H54 (cell line): ENCODE measurements at regions not wholly inside any gene's neighbourhood (a gene's known extent, or its start where the extent isn't known, plus 50 kb on each side); places are given as distances from the start of the nearest gene placed in this dataset.
"Not testable (repeated sequence)": the region's sequence is repeated elsewhere in the genome, so short reads cannot be mapped to it uniquely, and the experiment has no call there.

Experiments used
- DNase-seq: peaks from one replicate; pipeline ENCODE4 v3.0.0; 2011; ENCODE audit warnings: low spot score, mixed read lengths; ENCODE audit not compliant: insufficient read length
- FAIRE-seq: peaks from 3 replicates; lab custom pipeline; 2011; peaks lifted over from hg19 to GRCh38; lab: Jason Lieb, UNC
- POLR2A ChIP-seq: IDR thresholded peaks from 2 replicates; pipeline ENCODE4 v1.6.1; 2011; ENCODE audit warnings: low read depth, mild to moderate bottlenecking, low read length

- no peak for TF ChIP-seq POLR2A
- FAIRE-seq (no peak), DNase-seq (no peak)
Observed at GRCh38 chr6:119727504-119728219, 378.1 kb upstream of the MAN1A1 start.

- FAIRE-seq, DNase-seq: not testable (repeated sequence)
Observed at GRCh38 chr6:119726912-119727311, 377.4 kb upstream of the MAN1A1 start.

GRCh38 chr6:119726086-119726485 is 376.5 kb upstream of the MAN1A1 start:
- FAIRE-seq (no peak), DNase-seq (no peak)
- TF ChIP-seq POLR2A: no peak

DNA sequence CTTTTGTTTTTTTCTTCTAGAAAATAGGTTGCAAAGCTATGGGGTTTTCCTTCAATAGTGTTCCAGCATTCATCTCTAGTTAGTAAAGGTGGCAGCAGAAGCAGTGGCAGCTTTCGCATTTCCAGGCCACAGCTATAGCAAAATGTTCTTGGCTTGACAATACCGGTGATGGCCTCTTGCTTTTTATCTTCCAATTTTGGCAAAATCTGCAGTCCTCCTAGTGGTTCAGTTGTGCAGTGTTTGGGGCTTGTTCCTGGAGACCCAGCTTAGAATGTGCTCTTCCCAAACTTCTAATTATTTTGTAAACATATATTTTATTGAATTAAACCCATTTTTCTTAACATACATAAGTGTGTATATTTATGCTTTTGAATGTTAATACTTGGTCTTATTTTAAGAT is 370.6 kb upstream of the MAN1A1 start:
- TF ChIP-seq POLR2A: no peak
- no peak for FAIRE-seq
- DNase-seq: no peak

DNA sequence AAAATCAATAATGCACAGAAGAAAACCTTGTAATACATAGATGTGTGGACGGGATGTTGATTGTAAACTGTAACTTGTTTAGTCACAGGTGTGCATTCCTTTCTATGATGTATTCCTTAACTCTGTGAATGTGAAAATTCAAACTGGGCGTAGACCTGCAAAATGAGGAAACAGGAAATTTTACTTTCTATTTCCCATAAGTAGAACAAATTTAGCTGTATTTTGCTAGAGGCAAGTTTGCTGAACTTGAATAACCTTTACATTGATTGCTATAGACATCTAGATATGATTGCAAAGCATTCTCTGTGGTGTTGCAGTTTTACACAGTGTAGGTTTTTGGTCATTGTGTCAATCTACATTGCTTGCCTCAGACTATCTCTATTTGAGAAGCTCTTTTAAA is 368.4 kb upstream of the MAN1A1 start:
- DNase-seq (no peak), FAIRE-seq (no peak)
- no peak for TF ChIP-seq POLR2A

GRCh38 chr6:119716668-119717270 is 367.2 kb upstream of the MAN1A1 start:
- DNase-seq: no peak
- no peak for FAIRE-seq
- TF ChIP-seq POLR2A: no peak

GRCh38 chr6:119713903-119714302 is 364.3 kb upstream of the MAN1A1 start:
- FAIRE-seq: no peak
- no peak for DNase-seq
- TF ChIP-seq POLR2A: no peak

- FAIRE-seq: no peak
- no peak for DNase-seq
- no peak for TF ChIP-seq POLR2A
Observed at GRCh38 chr6:119686644-119687043, 337.1 kb upstream of the MAN1A1 start.

- DNase-seq (no peak), FAIRE-seq (no peak)
- no peak for TF ChIP-seq POLR2A
Observed at GRCh38 chr6:119686240-119686639, 336.7 kb upstream of the MAN1A1 start.

DNA sequence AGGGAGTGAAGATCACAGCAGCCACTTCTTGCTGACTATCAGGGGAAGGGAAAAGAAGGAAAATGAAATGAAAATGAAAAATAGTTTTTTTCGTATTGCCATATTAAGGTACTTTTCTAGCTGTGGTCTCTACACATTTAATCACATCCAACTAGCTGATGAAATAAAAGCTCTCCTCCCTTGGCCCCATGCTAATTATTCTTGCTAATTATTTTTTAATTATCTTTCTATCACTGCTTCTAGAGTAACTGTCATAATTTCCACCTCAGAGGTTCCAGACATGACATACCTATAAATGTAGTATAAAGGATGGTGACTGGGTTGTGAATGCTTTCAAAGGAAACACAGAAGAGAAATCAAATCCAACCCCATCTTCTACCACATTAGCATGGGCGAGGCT is 334.1 kb upstream of the MAN1A1 start:
- DNase-seq (no peak), FAIRE-seq (no peak)
- no peak for TF ChIP-seq POLR2A

- TF ChIP-seq POLR2A: no peak
- DNase-seq (no peak), FAIRE-seq (no peak)
Observed at GRCh38 chr6:119683031-119683430, 333.5 kb upstream of the MAN1A1 start.

- no peak for FAIRE-seq
- no peak for TF ChIP-seq POLR2A
- no peak for DNase-seq
Observed at GRCh38 chr6:119678961-119679360, 329.4 kb upstream of the MAN1A1 start.

DNA sequence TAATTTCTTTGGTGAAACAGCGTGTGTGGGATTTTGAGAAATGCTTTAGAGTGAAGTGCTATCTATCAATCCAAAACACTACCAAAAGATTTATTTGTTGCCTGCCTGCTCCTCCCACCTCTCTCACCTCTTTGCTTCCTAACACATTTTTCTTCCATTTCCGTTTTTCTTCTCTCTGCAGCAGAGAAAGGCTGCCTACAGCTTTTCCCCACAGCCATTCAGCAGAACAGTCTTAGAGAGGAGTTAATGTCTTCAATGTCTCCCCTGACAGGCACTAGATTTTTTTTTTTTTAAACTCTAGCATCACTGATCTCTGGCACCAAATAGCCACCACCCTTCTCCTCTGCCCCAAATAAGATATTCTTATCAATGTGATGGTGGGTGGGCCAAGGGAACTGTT is 327.8 kb upstream of the MAN1A1 start:
- TF ChIP-seq POLR2A: no peak
- DNase-seq: no peak
- no peak for FAIRE-seq

GRCh38 chr6:119676961-119677360 is 327.4 kb upstream of the MAN1A1 start:
- peak; percentile 65 for FAIRE-seq
- no peak for TF ChIP-seq POLR2A
- peak; percentile 0 for DNase-seq

GRCh38 chr6:119676230-119676629 is 326.7 kb upstream of the MAN1A1 start:
- FAIRE-seq (no peak), DNase-seq (no peak)
- TF ChIP-seq POLR2A: no peak
